H54 (cell line): ENCODE measurements at regions not wholly inside any gene's neighbourhood (a gene's known extent, or its start where the extent isn't known, plus 50 kb on each side); places are given as distances from the start of the nearest gene placed in this dataset.
"Not testable (repeated sequence)": the region's sequence is repeated elsewhere in the genome, so short reads cannot be mapped to it uniquely, and the experiment has no call there.

Experiments used
- DNase-seq: peaks from one replicate; pipeline ENCODE4 v3.0.0; 2011; ENCODE audit warnings: low spot score, mixed read lengths; ENCODE audit not compliant: insufficient read length
- FAIRE-seq: peaks from 3 replicates; lab custom pipeline; 2011; peaks lifted over from hg19 to GRCh38; lab: Jason Lieb, UNC
- POLR2A ChIP-seq: IDR thresholded peaks from 2 replicates; pipeline ENCODE4 v1.6.1; 2011; ENCODE audit warnings: low read depth, mild to moderate bottlenecking, low read length

GRCh38 chr5:109989161-109989560, 299.4 kb downstream of the MAN2A1 start:
- DNase-seq (no peak), FAIRE-seq (no peak)
- TF ChIP-seq POLR2A: no peak

GRCh38 chr5:109989994-109990722, 300.4 kb downstream of the MAN2A1 start:
- no peak for TF ChIP-seq POLR2A
- no peak for DNase-seq
- FAIRE-seq: no peak

DNA sequence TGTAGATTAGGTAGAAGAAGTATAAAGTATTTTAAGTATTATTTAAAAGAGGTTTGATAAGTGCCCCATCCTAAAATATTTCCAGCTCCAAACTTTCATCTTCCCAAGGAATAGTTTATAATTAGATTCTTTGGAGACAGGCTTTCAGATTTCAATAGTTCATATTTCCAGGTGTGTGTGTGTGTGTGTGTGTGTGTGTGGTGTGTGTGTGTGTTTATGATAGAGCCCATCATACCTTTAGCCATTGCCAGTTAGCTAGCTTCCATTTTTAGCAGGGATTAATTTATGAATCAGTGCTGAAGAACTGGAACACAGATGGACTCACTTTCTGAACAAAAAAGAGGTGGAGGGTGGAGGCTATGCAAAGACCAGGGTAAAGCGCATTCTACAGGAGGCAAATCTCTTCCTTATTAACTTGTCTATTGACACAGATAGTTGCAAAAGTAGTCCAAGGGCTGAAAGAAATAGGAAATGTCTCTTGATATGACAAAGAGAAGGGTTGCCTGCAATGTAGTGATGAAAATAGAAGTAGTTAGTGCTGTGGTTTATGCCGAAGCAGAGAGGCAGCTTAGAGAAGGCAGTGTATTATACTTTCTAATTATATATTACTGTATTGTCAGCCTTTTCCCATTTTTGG, 301.1 kb downstream of the MAN2A1 start:
- no peak for TF ChIP-seq POLR2A
- FAIRE-seq (no peak), DNase-seq (no peak)

DNA sequence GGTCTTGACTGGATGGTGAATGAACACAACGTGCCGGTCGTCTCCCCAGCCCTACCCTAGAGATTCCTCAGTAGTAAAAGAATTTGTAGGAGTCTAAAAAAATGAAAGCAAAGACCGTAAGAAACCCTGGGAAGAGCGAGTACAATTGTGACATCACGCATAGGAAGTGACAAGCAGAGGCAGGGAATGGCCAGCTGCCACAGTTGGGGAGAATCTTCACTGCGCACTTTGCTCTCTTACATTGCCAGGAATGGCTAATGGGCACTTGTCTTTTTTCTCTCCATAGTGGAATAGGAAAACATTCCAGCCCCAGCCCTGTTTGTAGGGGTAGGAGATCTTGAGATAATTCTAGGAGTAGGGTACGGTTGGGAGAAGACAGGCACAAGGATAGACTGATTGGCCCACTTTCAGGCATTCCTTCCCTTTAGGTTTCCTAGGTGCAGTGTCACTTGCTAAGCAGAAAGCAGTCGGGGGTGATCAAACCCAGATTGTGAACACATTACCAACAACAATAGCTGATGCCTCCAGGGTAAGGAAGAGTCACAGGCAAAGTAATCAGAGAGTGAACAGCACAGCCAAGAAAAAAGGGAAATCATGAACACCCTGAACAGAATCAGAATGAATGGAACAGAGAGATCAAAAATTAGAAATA, 302.7 kb downstream of the MAN2A1 start:
- TF ChIP-seq POLR2A: no peak
- no peak for FAIRE-seq
- DNase-seq: no peak

- TF ChIP-seq POLR2A: no peak
- FAIRE-seq (no peak), DNase-seq (no peak)
These were observed 304.4 kb downstream of the MAN2A1 start for GRCh38 chr5:109994135-109994534.

DNA sequence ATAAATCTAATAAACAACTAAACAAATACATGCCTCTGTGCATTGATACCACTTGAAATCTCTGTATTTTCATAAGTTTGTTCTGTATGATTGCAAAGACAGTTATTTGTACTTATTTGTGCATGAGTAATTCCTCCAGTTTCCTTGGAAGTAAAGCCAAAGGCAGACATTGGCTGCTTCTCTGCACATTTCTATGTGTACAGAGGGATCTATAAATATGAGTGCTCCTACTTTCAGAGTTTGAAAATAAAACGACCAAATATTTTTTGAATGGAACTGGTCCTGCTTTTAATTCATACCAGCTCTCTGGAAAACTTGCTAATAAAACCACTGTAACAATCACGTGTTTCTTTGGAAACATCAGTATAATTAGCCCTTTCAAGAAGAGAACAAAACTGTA, 306.5 kb downstream of the MAN2A1 start:
- DNase-seq (no peak), FAIRE-seq (no peak)
- TF ChIP-seq POLR2A: no peak

GRCh38 chr5:109997161-109997560, 307.4 kb downstream of the MAN2A1 start:
- DNase-seq (no peak), FAIRE-seq (no peak)
- no peak for TF ChIP-seq POLR2A

DNA sequence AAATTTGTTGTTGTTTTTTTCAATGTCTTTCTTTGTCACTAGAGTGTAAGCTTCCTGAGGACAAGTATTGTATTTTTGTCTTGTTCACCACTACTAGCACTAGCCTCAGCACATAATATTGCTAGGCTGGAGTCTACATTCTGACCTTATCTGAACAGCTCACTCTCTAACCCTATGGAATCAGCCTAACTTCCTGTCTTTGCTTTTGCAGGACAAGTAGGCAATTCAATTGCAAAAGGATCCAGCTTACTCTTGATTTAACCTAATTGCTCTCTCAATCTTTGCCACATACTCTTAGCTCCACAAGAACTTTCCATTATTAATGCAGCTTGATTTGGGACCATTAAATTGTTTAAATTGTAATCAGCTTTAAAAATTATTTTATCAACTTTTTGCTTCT, 308.5 kb downstream of the MAN2A1 start:
- DNase-seq (no peak), FAIRE-seq (no peak)
- no peak for TF ChIP-seq POLR2A

DNA sequence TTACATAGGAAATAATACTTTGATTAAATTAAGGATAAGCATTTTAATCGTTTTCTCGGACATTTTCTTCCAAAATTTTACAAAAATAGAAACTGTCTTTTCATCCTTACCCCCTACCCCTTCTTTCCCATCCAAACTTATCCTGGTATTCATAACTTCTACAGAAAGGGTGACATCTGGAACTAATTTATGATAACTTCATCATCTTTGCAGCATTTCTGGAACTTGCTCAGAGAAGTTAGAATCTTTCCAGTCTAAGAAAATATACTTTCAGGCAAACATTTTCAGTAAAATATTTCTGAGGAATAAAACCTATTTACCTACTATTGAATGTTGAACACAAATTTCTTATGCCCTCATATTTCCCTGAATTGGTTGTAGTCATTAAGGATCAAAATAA, 309.0 kb downstream of the MAN2A1 start:
- DNase-seq: no peak
- no peak for FAIRE-seq
- TF ChIP-seq POLR2A: no peak

DNA sequence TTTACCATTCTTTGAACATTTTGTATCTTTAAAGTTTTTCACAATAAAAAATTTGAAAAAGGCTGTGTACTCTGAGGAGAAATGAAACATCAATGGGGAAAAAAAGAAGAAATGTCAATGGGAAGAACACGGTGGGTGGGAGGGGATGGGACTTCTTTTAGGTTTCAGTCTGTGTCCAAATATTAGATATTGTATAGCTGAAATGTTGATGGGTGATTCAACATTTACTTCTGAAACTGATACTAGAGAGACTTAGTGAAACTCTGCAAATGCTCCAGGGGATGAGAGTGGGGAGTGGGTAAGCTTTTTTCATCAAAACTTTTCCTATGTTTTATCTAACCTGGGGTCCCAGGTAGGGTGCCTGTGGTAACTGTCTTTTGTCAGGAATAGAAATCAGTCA, 311.9 kb downstream of the MAN2A1 start:
- no peak for FAIRE-seq
- no peak for DNase-seq
- TF ChIP-seq POLR2A: no peak

- no peak for FAIRE-seq
- TF ChIP-seq POLR2A: no peak
- no peak for DNase-seq
These were observed 312.9 kb downstream of the MAN2A1 start for GRCh38 chr5:110002652-110003051.

DNA sequence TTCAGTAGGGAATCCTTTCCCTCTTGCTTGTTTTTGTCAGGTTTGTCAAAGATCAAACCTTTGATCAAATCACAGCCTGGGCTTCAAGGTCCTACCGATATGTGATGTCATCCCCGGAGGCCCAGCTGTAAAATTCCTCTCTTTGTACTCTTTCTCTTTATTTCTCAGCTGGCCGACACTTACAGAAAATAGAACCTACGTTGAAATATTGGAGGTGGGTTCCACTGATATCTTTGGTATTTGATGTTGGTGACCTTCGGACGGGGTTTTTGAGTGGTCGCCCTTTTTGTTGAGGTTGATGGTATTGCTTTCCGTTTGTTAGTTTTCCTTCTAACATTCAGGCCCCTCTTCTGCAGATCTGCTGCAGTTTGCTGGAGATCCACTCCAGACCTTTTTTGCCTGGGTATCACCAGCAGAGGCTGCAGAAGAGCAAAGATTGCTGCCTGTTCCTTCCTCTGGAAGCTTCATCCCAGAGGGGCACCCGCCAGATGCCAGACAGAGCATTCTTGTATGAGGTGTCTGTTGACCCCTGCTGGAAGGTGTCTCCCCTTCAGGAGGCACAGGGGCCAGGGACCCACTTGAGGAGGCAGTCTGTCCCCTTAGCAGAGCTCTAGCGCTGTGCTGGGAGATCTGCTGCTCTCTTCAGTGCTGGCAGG, 316.3 kb downstream of the MAN2A1 start:
- not testable (repeated sequence) for FAIRE-seq, DNase-seq

DNA sequence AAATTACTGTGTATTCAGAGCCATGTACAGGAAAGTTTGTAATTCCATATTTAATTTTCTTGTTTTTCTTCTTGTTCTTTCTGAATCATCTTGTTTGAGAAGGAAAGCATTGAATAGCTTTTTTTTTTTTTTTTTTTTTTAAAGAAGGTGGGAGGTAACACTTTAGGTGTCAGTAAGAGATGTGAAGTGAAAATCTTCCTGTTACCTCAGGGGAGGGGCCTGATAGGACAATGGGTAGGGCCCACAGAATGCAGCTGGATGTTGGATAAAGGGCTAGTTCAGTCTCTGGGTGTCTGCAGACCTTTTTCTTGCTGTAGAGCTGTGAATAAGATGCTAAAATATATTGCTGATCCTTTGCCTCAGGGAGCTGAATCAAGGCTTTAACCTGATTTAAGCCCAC, 317.4 kb downstream of the MAN2A1 start:
- DNase-seq (no peak), FAIRE-seq (no peak)
- no peak for TF ChIP-seq POLR2A

- no peak for DNase-seq
- no peak for FAIRE-seq
- no peak for TF ChIP-seq POLR2A
These were observed 318.4 kb downstream of the MAN2A1 start for GRCh38 chr5:110008131-110008530.

GRCh38 chr5:110012145-110012544, 322.4 kb downstream of the MAN2A1 start:
- no peak for TF ChIP-seq POLR2A
- FAIRE-seq: no peak
- DNase-seq: no peak
